Stimulated activated memory B cell treated with anti-CD40 and anti-IgM and Interleukin-4, amounts not matched to agents 10 μg/mL and 1 μg/mL and 100 μg/mL, for 72 hours (primary cell): ENCODE measurements at regions not wholly inside any gene's neighbourhood (a gene's known extent, or its start where the extent isn't known, plus 50 kb on each side); places are given as distances from the start of the nearest gene placed in this dataset.

ENCODE experiments used
- ATAC-seq: fragments of 150-1000 bp; cut with Tn5 transposase; 2 replicates; pipeline ENCODE4 v1.10.0; 2021
- H3K27ac Mint-ChIP-seq: one replicate; pipeline ENCODE4 v1.8.0; 2022; ENCODE audit warnings: mild to moderate bottlenecking, mixed read lengths
- H3K27me3 Mint-ChIP-seq: one replicate; pipeline ENCODE4 v1.8.0; 2022; ENCODE audit warnings: mixed read lengths
- H3K36me3 Mint-ChIP-seq: one replicate; pipeline ENCODE4 v1.8.0; 2022; ENCODE audit warnings: mixed read lengths
- H3K4me1 Mint-ChIP-seq: one replicate; pipeline ENCODE4 v1.8.0; 2022; ENCODE audit warnings: mixed read lengths
- H3K4me3 Mint-ChIP-seq: one replicate; pipeline ENCODE4 v1.8.0; 2022; ENCODE audit warnings: mild to moderate bottlenecking, moderate library complexity, mixed read lengths
- H3K9me3 Mint-ChIP-seq: one replicate; pipeline ENCODE4 v1.8.0; 2022; ENCODE audit warnings: mixed read lengths

GRCh38 chr10:42970451-42971250, 106.2 kb upstream of the RET start:
- Mint-ChIP-seq H3K27me3 (peaks cover 20% of the 10 kb centered on the region), H3K36me3 (no peaks in the 10 kb centered on the region), H3K27ac (no peak overlapping the region), H3K4me3 (no peak overlapping the region), H3K4me1 (no peaks in the 10 kb centered on the region), H3K9me3 (peaks cover 3% of the 10 kb centered on the region)
- peak; percentile 27 for ATAC-seq

- Mint-ChIP-seq H3K27ac (no peak overlapping the region), H3K36me3 (no peaks in the 10 kb centered on the region), H3K4me1 (no peaks in the 10 kb centered on the region), H3K27me3 (peaks cover 20% of the 10 kb centered on the region), H3K4me3 (no peak overlapping the region), H3K9me3 (no peaks in the 10 kb centered on the region)
- ATAC-seq, result no peak
These were observed 105.6 kb upstream of the RET start for GRCh38 chr10:42971251-42971599.

GRCh38 chr10:42972946-42973345, 103.9 kb upstream of the RET start:
- no peak overlapping the region for H3K4me3 Mint-ChIP-seq
- no peaks in the 10 kb centered on the region for H3K9me3 Mint-ChIP-seq
- no peak overlapping the region for H3K27ac Mint-ChIP-seq
- peaks cover 20% of the 10 kb centered on the region for H3K27me3 Mint-ChIP-seq
- no peak for ATAC-seq
- H3K36me3 Mint-ChIP-seq, result no peaks in the 10 kb centered on the region
- no peaks in the 10 kb centered on the region for H3K4me1 Mint-ChIP-seq

GRCh38 chr10:42973411-42973810, 103.5 kb upstream of the RET start:
- Mint-ChIP-seq H3K9me3 (no peaks in the 10 kb centered on the region), H3K4me1 (no peaks in the 10 kb centered on the region), H3K4me3 (no peak overlapping the region), H3K27me3 (peaks cover 20% of the 10 kb centered on the region), H3K36me3 (no peaks in the 10 kb centered on the region), H3K27ac (no peak overlapping the region)
- ATAC-seq, result no peak

GRCh38 chr10:42973870-42974692, 102.8 kb upstream of the RET start:
- Mint-ChIP-seq H3K4me1 (no peaks in the 10 kb centered on the region), H3K27ac (no peak overlapping the region), H3K27me3 (peaks cover 20% of the 10 kb centered on the region), H3K36me3 (no peaks in the 10 kb centered on the region), H3K9me3 (no peaks in the 10 kb centered on the region), H3K4me3 (no peak overlapping the region)
- ATAC-seq, result no peak

GRCh38 chr10:42974693-42975002, 102.2 kb upstream of the RET start:
- ATAC-seq, result no peak

GRCh38 chr10:42975005-42975493, 101.8 kb upstream of the RET start:
- Mint-ChIP-seq H3K4me1 (no peaks in the 10 kb centered on the region), H3K27me3 (peaks cover 20% of the 10 kb centered on the region), H3K36me3 (no peaks in the 10 kb centered on the region), H3K9me3 (no peaks in the 10 kb centered on the region), H3K4me3 (no peak overlapping the region), H3K27ac (no peak overlapping the region)
- no peak for ATAC-seq

More at GRCh38 chr10:42974693-42975002, 102.2 kb upstream of the RET start:
- peaks cover 20% of the 10 kb centered on the region for H3K27me3 Mint-ChIP-seq
- no peaks in the 10 kb centered on the region for H3K36me3 Mint-ChIP-seq
- no peak overlapping the region for H3K27ac Mint-ChIP-seq
- H3K4me1 Mint-ChIP-seq, result no peaks in the 10 kb centered on the region
- no peaks in the 10 kb centered on the region for H3K9me3 Mint-ChIP-seq
- H3K4me3 Mint-ChIP-seq, result no peak overlapping the region

- Mint-ChIP-seq H3K4me1 (no peaks in the 10 kb centered on the region), H3K4me3 (no peak overlapping the region), H3K27ac (no peak overlapping the region), H3K36me3 (no peaks in the 10 kb centered on the region), H3K27me3 (peaks cover 16% of the 10 kb centered on the region), H3K9me3 (no peaks in the 10 kb centered on the region)
- ATAC-seq, result no peak
These were observed 101.1 kb upstream of the RET start for GRCh38 chr10:42975558-42976340.

- Mint-ChIP-seq H3K27me3 (peaks cover 10% of the 10 kb centered on the region), H3K36me3 (no peaks in the 10 kb centered on the region), H3K4me1 (no peaks in the 10 kb centered on the region)
These were observed 100.4 kb upstream of the RET start for GRCh38 chr10:42976351-42977031.

GRCh38 chr10:42977032-42977416, 99.8 kb upstream of the RET start:
- Mint-ChIP-seq H3K36me3 (no peaks in the 10 kb centered on the region), H3K9me3 (no peaks in the 10 kb centered on the region), H3K27me3 (peaks cover 5% of the 10 kb centered on the region), H3K4me1 (no peaks in the 10 kb centered on the region), H3K27ac (no peak overlapping the region), H3K4me3 (no peak overlapping the region)
- no peak for ATAC-seq

More at GRCh38 chr10:42976351-42977031, 100.4 kb upstream of the RET start:
- ATAC-seq, result no peak
- Mint-ChIP-seq H3K27ac (no peak overlapping the region), H3K9me3 (no peaks in the 10 kb centered on the region), H3K4me3 (no peak overlapping the region)

GRCh38 chr10:42979181-42979580, 97.7 kb upstream of the RET start:
- Mint-ChIP-seq H3K36me3 (no peaks in the 10 kb centered on the region), H3K27ac (no peak overlapping the region), H3K27me3 (peaks cover 7% of the 10 kb centered on the region), H3K4me1 (no peaks in the 10 kb centered on the region), H3K4me3 (no peak overlapping the region), H3K9me3 (no peaks in the 10 kb centered on the region)
- no peak for ATAC-seq

- no peak overlapping the region for H3K4me3 Mint-ChIP-seq
- H3K27me3 Mint-ChIP-seq, result peaks cover 7% of the 10 kb centered on the region
- H3K9me3 Mint-ChIP-seq, result no peaks in the 10 kb centered on the region
- H3K36me3 Mint-ChIP-seq, result no peaks in the 10 kb centered on the region
- no peaks in the 10 kb centered on the region for H3K4me1 Mint-ChIP-seq
- H3K27ac Mint-ChIP-seq, result no peak overlapping the region
- ATAC-seq, result no peak
These were observed 97.0 kb upstream of the RET start for GRCh38 chr10:42979721-42980467.

GRCh38 chr10:42980553-42981357, 96.1 kb upstream of the RET start:
- no peak overlapping the region for H3K27ac Mint-ChIP-seq
- no peaks in the 10 kb centered on the region for H3K4me1 Mint-ChIP-seq
- peaks cover 7% of the 10 kb centered on the region for H3K27me3 Mint-ChIP-seq
- no peak overlapping the region for H3K4me3 Mint-ChIP-seq
- H3K9me3 Mint-ChIP-seq, result no peaks in the 10 kb centered on the region
- no peaks in the 10 kb centered on the region for H3K36me3 Mint-ChIP-seq
- no peak for ATAC-seq
